ENCODE measurements at regions not wholly inside any gene's neighbourhood (a gene's known extent, or its start where the extent isn't known, plus 50 kb on each side); places are given as distances from the start of the nearest gene placed in this dataset.

GRCh38 chr6:21448485-21449109 lies 145.0 kb upstream of the SOX4 start:
- no peak for DNase-seq (ENCODE audit: low spot score in 2 of 2)
- Histone ChIP-seq H3K4me1 (no peaks in the 10 kb centered on the region), H3K27ac (no peak overlapping the region), H3K36me3 (no peaks in the 10 kb centered on the region), H3K27me3 (no peaks in the 10 kb centered on the region), H3K9me3 (no peaks in the 10 kb centered on the region), H3K4me3 (no peak overlapping the region)
- no peak for TF ChIP-seq POLR2A (IDR thresholded peaks at IDR 0.05)
- TF ChIP-seq CTCF (IDR thresholded peaks at IDR 0.05): no peak
- TF ChIP-seq POLR2AphosphoS5 (IDR thresholded peaks at IDR 0.05): no peak
- intact Hi-C loops (cut with DNase I; ENCODE audit: low total_unique reads): no loop called here

- intact Hi-C loops (cut with DNase I; ENCODE audit: low total_unique reads): no loop called here
- no peaks in the 10 kb centered on the region for H3K36me3 ChIP-seq
- no peak for TF ChIP-seq CTCF (IDR thresholded peaks at IDR 0.05)
- H3K9me3 ChIP-seq: no peaks in the 10 kb centered on the region
- H3K27me3 ChIP-seq: no peaks in the 10 kb centered on the region
- H3K4me3 ChIP-seq: no peak overlapping the region
- H3K27ac ChIP-seq: no peak overlapping the region
- no peak for DNase-seq (ENCODE audit: low spot score in 2 of 2)
- H3K4me1 ChIP-seq: peaks cover 0 to 4% of the 10 kb centered on the region in 2 donors
These were observed 143.4 kb upstream of the SOX4 start for GRCh38 chr6:21450149-21450548.

GRCh38 chr6:21450628-21451027 lies 142.9 kb upstream of the SOX4 start:
- Histone ChIP-seq H3K4me1 (peaks cover 0 to 4% of the 10 kb centered on the region in 2 donors), H3K36me3 (no peaks in the 10 kb centered on the region), H3K9me3 (no peaks in the 10 kb centered on the region), H3K27me3 (no peaks in the 10 kb centered on the region), H3K27ac (no peak overlapping the region), H3K4me3 (no peak overlapping the region)
- intact Hi-C loops (cut with DNase I; ENCODE audit: low total_unique reads): no loop called here
- no peak for TF ChIP-seq CTCF (IDR thresholded peaks at IDR 0.05)
- no peak for TF ChIP-seq POLR2A (IDR thresholded peaks at IDR 0.05)
- no peak for TF ChIP-seq POLR2AphosphoS5 (IDR thresholded peaks at IDR 0.05)
- no peak for DNase-seq (ENCODE audit: low spot score in 2 of 2)

GRCh38 chr6:21451546-21452013 lies 142.0 kb upstream of the SOX4 start:
- intact Hi-C loops (cut with DNase I; ENCODE audit: low total_unique reads): no loop called here
- DNase-seq (ENCODE audit: low spot score in 2 of 2): no peak
- Histone ChIP-seq H3K9me3 (no peaks in the 10 kb centered on the region), H3K4me1 (peaks cover 0 to 4% of the 10 kb centered on the region in 2 donors), H3K4me3 (no peak overlapping the region), H3K27ac (no peak overlapping the region), H3K27me3 (no peaks in the 10 kb centered on the region), H3K36me3 (no peaks in the 10 kb centered on the region)
- TF ChIP-seq POLR2A (IDR thresholded peaks at IDR 0.05) (no peak), POLR2AphosphoS5 (IDR thresholded peaks at IDR 0.05) (no peak)

- peaks cover 0 to 4% of the 10 kb centered on the region in 2 donors for H3K4me1 ChIP-seq
- H3K27me3 ChIP-seq: no peaks in the 10 kb centered on the region
- no peaks in the 10 kb centered on the region for H3K36me3 ChIP-seq
- intact Hi-C loops (cut with DNase I; ENCODE audit: low total_unique reads): no loop called here
- H3K27ac ChIP-seq: no peak overlapping the region
- H3K4me3 ChIP-seq: no peak overlapping the region
- no peak for DNase-seq (ENCODE audit: low spot score in 2 of 2)
- TF ChIP-seq CTCF (IDR thresholded peaks at IDR 0.05) (no peak), POLR2AphosphoS5 (IDR thresholded peaks at IDR 0.05) (no peak), POLR2A (IDR thresholded peaks at IDR 0.05) (no peak)
- no peaks in the 10 kb centered on the region for H3K9me3 ChIP-seq
These were observed 139.3 kb upstream of the SOX4 start for GRCh38 chr6:21454262-21454661.
